BLaER1 (cell line): ENCODE measurements at regions not wholly inside any gene's neighbourhood (a gene's known extent, or its start where the extent isn't known, plus 50 kb on each side); places are given as distances from the start of the nearest gene placed in this dataset.

Experiments used
- H3K27ac ChIP-seq: shearing (Covaris generic); formaldehyde crosslinking; 2 replicates; pipeline ENCODE4 v1.8.1; 2022
- H3K27me3 ChIP-seq: shearing (Covaris generic); formaldehyde crosslinking; 2 replicates; pipeline ENCODE4 v1.8.1; 2022
- H3K36me3 ChIP-seq: shearing (Covaris generic); formaldehyde crosslinking; 2 replicates; pipeline ENCODE4 v1.8.1; 2022
- H3K4me1 ChIP-seq: shearing (Covaris generic); formaldehyde crosslinking; 2 replicates; pipeline ENCODE4 v1.8.1; 2022
- H3K4me2 ChIP-seq: shearing (Covaris generic); formaldehyde crosslinking; 2 replicates; pipeline ENCODE4 v1.8.1; 2022
- H3K4me3 ChIP-seq: shearing (Covaris generic); formaldehyde crosslinking; 2 replicates; pipeline ENCODE4 v1.8.1; 2022
- H3K9ac ChIP-seq: shearing (Covaris generic); formaldehyde crosslinking; 2 replicates; pipeline ENCODE4 v1.8.1; 2022
- H3K9me3 ChIP-seq: shearing (Covaris generic); formaldehyde crosslinking; 2 replicates; pipeline ENCODE4 v1.8.1; 2022
- H4K20me1 ChIP-seq: shearing (Covaris generic); formaldehyde crosslinking; 2 replicates; pipeline ENCODE4 v1.8.1; 2022
- Cebpa-rat ChIP-seq: shearing (Covaris generic); IDR thresholded peaks from 2 replicates; pipeline ENCODE4 v1.8.1; 2022

GRCh38 chr11:109371444-109372176, 50.4 kb upstream of the C11orf87 start:
- Histone ChIP-seq H3K4me3 (no peak overlapping the region), H3K9me3 (peaks cover 11% of the 10 kb centered on the region), H3K27me3 (no peaks in the 10 kb centered on the region), H4K20me1 (no peaks in the 10 kb centered on the region), H3K4me2 (no peak overlapping the region), H3K36me3 (no peaks in the 10 kb centered on the region; the same call in 1 of the 2 replicates), H3K4me1 (no peaks in the 10 kb centered on the region), H3K27ac (no peak overlapping the region), H3K9ac (no peak overlapping the region)
- TF ChIP-seq Cebpa-rat, result no peak
